Stimulated activated CD4-positive, alpha-beta T cell treated with anti-CD3 and anti-CD28 coated beads, Interleukin-4, amount 100 ng/mL, for 1 hour (primary cell): ENCODE measurements at regions not wholly inside any gene's neighbourhood (a gene's known extent, or its start where the extent isn't known, plus 50 kb on each side); places are given as distances from the start of the nearest gene placed in this dataset.

Experiments used
- DNase-seq: peaks from one replicate; pipeline ENCODE4 v3.0.0-alpha.2; 2020

- no peak for DNase-seq
Observed at GRCh38 chr5:61800450-61800849, 468.4 kb downstream of the ZSWIM6 start.

- no peak for DNase-seq
Observed at GRCh38 chr5:61801174-61801573, 469.1 kb downstream of the ZSWIM6 start.

- DNase-seq: no peak
Observed at GRCh38 chr5:61802456-61802855, 470.4 kb downstream of the ZSWIM6 start.

GRCh38 chr5:61805101-61805500 is 473.0 kb downstream of the ZSWIM6 start:
- DNase-seq: no peak

GRCh38 chr5:61806491-61807020 is 474.5 kb downstream of the ZSWIM6 start:
- no peak for DNase-seq

- DNase-seq: no peak
Observed at GRCh38 chr5:61808091-61808490, 476.0 kb downstream of the ZSWIM6 start.

GRCh38 chr5:61808909-61809308 is 476.9 kb downstream of the ZSWIM6 start:
- DNase-seq: no peak

- DNase-seq: no peak
Observed at GRCh38 chr5:61809651-61810050, 477.6 kb downstream of the ZSWIM6 start.

GRCh38 chr5:61811052-61811451 is 479.0 kb downstream of the ZSWIM6 start:
- no peak for DNase-seq

GRCh38 chr5:61813361-61813760 is 481.3 kb downstream of the ZSWIM6 start:
- DNase-seq: no peak

GRCh38 chr5:61815339-61815738 is 483.3 kb downstream of the ZSWIM6 start:
- no peak for DNase-seq

- DNase-seq: no peak
Observed at GRCh38 chr5:61816146-61816545, 484.1 kb downstream of the ZSWIM6 start.

- no peak for DNase-seq
Observed at GRCh38 chr5:61816585-61817450, 484.8 kb downstream of the ZSWIM6 start.

GRCh38 chr5:61817472-61818326 is 485.6 kb downstream of the ZSWIM6 start:
- no peak for DNase-seq

- no peak for DNase-seq
Observed at GRCh38 chr5:61820836-61821235, 485.2 kb upstream of the KIF2A start.

GRCh38 chr5:61821561-61821960 is 484.4 kb upstream of the KIF2A start:
- no peak for DNase-seq

- DNase-seq: no peak
Observed at GRCh38 chr5:61822584-61822983, 483.4 kb upstream of the KIF2A start.

GRCh38 chr5:61823065-61823464 is 482.9 kb upstream of the KIF2A start:
- no peak for DNase-seq

- DNase-seq: no peak
Observed at GRCh38 chr5:61823781-61824180, 482.2 kb upstream of the KIF2A start.

- DNase-seq: no peak
Observed at GRCh38 chr5:61824396-61824795, 481.6 kb upstream of the KIF2A start.

- no peak for DNase-seq
Observed at GRCh38 chr5:61827445-61827975, 478.5 kb upstream of the KIF2A start.

- no peak for DNase-seq
Observed at GRCh38 chr5:61828856-61829255, 477.1 kb upstream of the KIF2A start.

- no peak for DNase-seq
Observed at GRCh38 chr5:61831736-61832135, 474.3 kb upstream of the KIF2A start.
